ENCODE measurements at regions not wholly inside any gene's neighbourhood (a gene's known extent, or its start where the extent isn't known, plus 50 kb on each side); places are given as distances from the start of the nearest gene placed in this dataset.

GRCh38 chr13:72005455-72005854, 138.5 kb upstream of the DACH1 start:
- Histone ChIP-seq H3K4me1 (ENCODE audit: control insufficient read depth, insufficient read depth, low read length) (no peaks in the 10 kb centered on the region), H3K36me3 (ENCODE audit: control insufficient read depth, insufficient read depth, low read length) (no peaks in the 10 kb centered on the region), H3K4me3 (ENCODE audit: low read depth, low read length) (no peak overlapping the region), H3K27ac (ENCODE audit: low read depth, low read length) (no peak overlapping the region), H3K27me3 (ENCODE audit: control insufficient read depth, insufficient read depth, low read length) (no peaks in the 10 kb centered on the region), H3K9me3 (ENCODE audit: control insufficient read depth, insufficient read depth, low read length) (no peaks in the 10 kb centered on the region)
- no peak for DNase-seq (ENCODE audit: low read depth in 4 of 6, low spot score in 6 of 6)

GRCh38 chr13:72004784-72005374, 137.9 kb upstream of the DACH1 start:
- Histone ChIP-seq H3K4me3 (ENCODE audit: low read depth, low read length) (no peak overlapping the region), H3K27ac (ENCODE audit: low read depth, low read length) (no peak overlapping the region), H3K27me3 (ENCODE audit: control insufficient read depth, insufficient read depth, low read length) (no peaks in the 10 kb centered on the region), H3K36me3 (ENCODE audit: control insufficient read depth, insufficient read depth, low read length) (no peaks in the 10 kb centered on the region), H3K4me1 (ENCODE audit: control insufficient read depth, insufficient read depth, low read length) (no peaks in the 10 kb centered on the region), H3K9me3 (ENCODE audit: control insufficient read depth, insufficient read depth, low read length) (no peaks in the 10 kb centered on the region)
- no CpG with 5 or more reads among the region's 5 CpGs for WGBS (ENCODE audit: insufficient coverage)
- DNase-seq (ENCODE audit: low read depth in 4 of 6, low spot score in 6 of 6) = peak in 1 of 6 donors; percentile 39

GRCh38 chr13:72004246-72004645, 137.2 kb upstream of the DACH1 start:
- Histone ChIP-seq H3K36me3 (ENCODE audit: control insufficient read depth, insufficient read depth, low read length) (no peaks in the 10 kb centered on the region), H3K27ac (ENCODE audit: low read depth, low read length) (no peak overlapping the region), H3K4me1 (ENCODE audit: control insufficient read depth, insufficient read depth, low read length) (no peaks in the 10 kb centered on the region), H3K27me3 (ENCODE audit: control insufficient read depth, insufficient read depth, low read length) (no peaks in the 10 kb centered on the region), H3K4me3 (ENCODE audit: low read depth, low read length) (no peak overlapping the region), H3K9me3 (ENCODE audit: control insufficient read depth, insufficient read depth, low read length) (peaks cover under 1% of the 10 kb centered on the region)
- peak in 3 of 6 donors; percentile 1 to 79 (median 5) for DNase-seq (ENCODE audit: low read depth in 4 of 6, low spot score in 6 of 6)
- no CpG with 5 or more reads among the region's 3 CpGs for WGBS (ENCODE audit: insufficient coverage)

- Histone ChIP-seq H3K36me3 (ENCODE audit: control insufficient read depth, insufficient read depth, low read length) (no peaks in the 10 kb centered on the region), H3K4me3 (ENCODE audit: low read depth, low read length) (no peak overlapping the region), H3K4me1 (ENCODE audit: control insufficient read depth, insufficient read depth, low read length) (no peaks in the 10 kb centered on the region), H3K27me3 (ENCODE audit: control insufficient read depth, insufficient read depth, low read length) (no peaks in the 10 kb centered on the region), H3K9me3 (ENCODE audit: control insufficient read depth, insufficient read depth, low read length) (peaks cover 4% of the 10 kb centered on the region), H3K27ac (ENCODE audit: low read depth, low read length) (no peak overlapping the region)
- DNase-seq (ENCODE audit: low read depth in 4 of 6, low spot score in 6 of 6) = no peak
These were observed 131.2 kb upstream of the DACH1 start for GRCh38 chr13:71998223-71998622.

- Histone ChIP-seq H3K9me3 (ENCODE audit: control insufficient read depth, insufficient read depth, low read length) (peaks cover 2% of the 10 kb centered on the region), H3K4me3 (ENCODE audit: low read depth, low read length) (no peak overlapping the region), H3K4me1 (ENCODE audit: control insufficient read depth, insufficient read depth, low read length) (no peaks in the 10 kb centered on the region), H3K27me3 (ENCODE audit: control insufficient read depth, insufficient read depth, low read length) (no peaks in the 10 kb centered on the region), H3K27ac (ENCODE audit: low read depth, low read length) (no peak overlapping the region), H3K36me3 (ENCODE audit: control insufficient read depth, insufficient read depth, low read length) (no peaks in the 10 kb centered on the region)
- DNase-seq (ENCODE audit: low read depth in 4 of 6, low spot score in 6 of 6) = no peak
- WGBS (ENCODE audit: insufficient coverage) = 14% methylated on average over 1 of the region's 3 CpGs
These were observed 112.6 kb upstream of the DACH1 start for GRCh38 chr13:71979616-71980015.

GRCh38 chr13:71977028-71977427, 110.0 kb upstream of the DACH1 start:
- 96% methylated on average over 5 of the region's 7 CpGs for WGBS (ENCODE audit: insufficient coverage)

GRCh38 chr13:71967990-71968389, 101.0 kb upstream of the DACH1 start:
- H3K4me1 ChIP-seq (ENCODE audit: control insufficient read depth, insufficient read depth, low read length) = no peaks in the 10 kb centered on the region
- H3K9me3 ChIP-seq (ENCODE audit: control insufficient read depth, insufficient read depth, low read length) = no peaks in the 10 kb centered on the region
- 80% methylated on average over 1 of the region's 5 CpGs for WGBS (ENCODE audit: insufficient coverage)
- DNase-seq (ENCODE audit: low read depth in 4 of 6, low spot score in 6 of 6) = no peak
- H3K27ac ChIP-seq (ENCODE audit: low read depth, low read length) = no peak overlapping the region
- no peaks in the 10 kb centered on the region for H3K36me3 ChIP-seq (ENCODE audit: control insufficient read depth, insufficient read depth, low read length)
- no peak overlapping the region for H3K4me3 ChIP-seq (ENCODE audit: low read depth, low read length)
- H3K27me3 ChIP-seq (ENCODE audit: control insufficient read depth, insufficient read depth, low read length) = no peaks in the 10 kb centered on the region

More at GRCh38 chr13:71977028-71977427, 110.0 kb upstream of the DACH1 start:
- no peak for DNase-seq (ENCODE audit: low read depth in 4 of 6, low spot score in 6 of 6)
- no peaks in the 10 kb centered on the region for H3K9me3 ChIP-seq (ENCODE audit: control insufficient read depth, insufficient read depth, low read length)
- H3K36me3 ChIP-seq (ENCODE audit: control insufficient read depth, insufficient read depth, low read length) = no peaks in the 10 kb centered on the region
- no peaks in the 10 kb centered on the region for H3K4me1 ChIP-seq (ENCODE audit: control insufficient read depth, insufficient read depth, low read length)
- H3K4me3 ChIP-seq (ENCODE audit: low read depth, low read length) = no peak overlapping the region
- no peaks in the 10 kb centered on the region for H3K27me3 ChIP-seq (ENCODE audit: control insufficient read depth, insufficient read depth, low read length)
- H3K27ac ChIP-seq (ENCODE audit: low read depth, low read length) = no peak overlapping the region

GRCh38 chr13:71964491-71965100, 97.6 kb upstream of the DACH1 start:
- no peaks in the 10 kb centered on the region for H3K9me3 ChIP-seq (ENCODE audit: control insufficient read depth, insufficient read depth, low read length)
- H3K4me3 ChIP-seq (ENCODE audit: low read depth, low read length) = no peak overlapping the region
- WGBS (ENCODE audit: insufficient coverage) = 83% methylated on average over 1 of the region's 8 CpGs
- H3K27ac ChIP-seq (ENCODE audit: low read depth, low read length) = no peak overlapping the region
- no peak for DNase-seq (ENCODE audit: low read depth in 4 of 6, low spot score in 6 of 6)
- no peaks in the 10 kb centered on the region for H3K36me3 ChIP-seq (ENCODE audit: control insufficient read depth, insufficient read depth, low read length)
- no peaks in the 10 kb centered on the region for H3K4me1 ChIP-seq (ENCODE audit: control insufficient read depth, insufficient read depth, low read length)
- no peaks in the 10 kb centered on the region for H3K27me3 ChIP-seq (ENCODE audit: control insufficient read depth, insufficient read depth, low read length)

GRCh38 chr13:71962735-71963134, 95.7 kb upstream of the DACH1 start:
- no peaks in the 10 kb centered on the region for H3K4me1 ChIP-seq (ENCODE audit: control insufficient read depth, insufficient read depth, low read length)
- DNase-seq (ENCODE audit: low read depth in 4 of 6, low spot score in 6 of 6) = no peak
- H3K27ac ChIP-seq (ENCODE audit: low read depth, low read length) = no peak overlapping the region
- no peaks in the 10 kb centered on the region for H3K9me3 ChIP-seq (ENCODE audit: control insufficient read depth, insufficient read depth, low read length)
- no peak overlapping the region for H3K4me3 ChIP-seq (ENCODE audit: low read depth, low read length)
- H3K27me3 ChIP-seq (ENCODE audit: control insufficient read depth, insufficient read depth, low read length) = no peaks in the 10 kb centered on the region
- whole genome bisulfite sequencing (ENCODE audit: insufficient coverage) = 93% methylated on average over 2 of the region's 3 CpGs
- H3K36me3 ChIP-seq (ENCODE audit: control insufficient read depth, insufficient read depth, low read length) = no peaks in the 10 kb centered on the region

- H3K4me1 ChIP-seq (ENCODE audit: control insufficient read depth, insufficient read depth, low read length) = no peaks in the 10 kb centered on the region
- no CpG with 5 or more reads among the region's 2 CpGs for WGBS (ENCODE audit: insufficient coverage)
- no peaks in the 10 kb centered on the region for H3K36me3 ChIP-seq (ENCODE audit: control insufficient read depth, insufficient read depth, low read length)
- no peak overlapping the region for H3K27ac ChIP-seq (ENCODE audit: low read depth, low read length)
- no peak for DNase-seq (ENCODE audit: low read depth in 4 of 6, low spot score in 6 of 6)
- H3K27me3 ChIP-seq (ENCODE audit: control insufficient read depth, insufficient read depth, low read length) = no peaks in the 10 kb centered on the region
- no peak overlapping the region for H3K4me3 ChIP-seq (ENCODE audit: low read depth, low read length)
- H3K9me3 ChIP-seq (ENCODE audit: control insufficient read depth, insufficient read depth, low read length) = no peaks in the 10 kb centered on the region
These were observed 95.1 kb upstream of the DACH1 start for GRCh38 chr13:71962126-71962525.

Measured in spinal cord (tissue), 9 donors.